ENCODE measurements at regions not wholly inside any gene's neighbourhood (a gene's known extent, or its start where the extent isn't known, plus 50 kb on each side); places are given as distances from the start of the nearest gene placed in this dataset.

DNA sequence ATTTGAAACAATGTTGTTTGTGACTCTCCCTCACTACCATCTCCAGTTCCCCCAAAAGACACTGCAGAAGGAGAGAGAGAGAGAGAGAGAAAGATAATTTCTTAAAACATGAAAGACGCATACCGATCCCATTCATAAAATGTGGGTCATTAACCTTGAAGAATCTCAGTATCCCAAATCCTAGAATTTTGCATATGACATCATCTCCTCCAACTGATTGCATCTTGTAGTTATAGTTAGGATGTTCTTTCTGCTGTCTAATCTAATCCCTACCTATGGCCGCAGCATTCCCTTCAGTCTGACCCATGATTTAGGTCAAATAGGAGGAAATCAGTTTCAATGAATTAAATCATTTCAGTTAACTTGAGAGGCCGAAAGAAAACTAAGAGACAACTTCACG lies 142.4 kb upstream of the ETS2 start:
- ATAC-seq (ENCODE audit: low read depth) (no peak), DNase-seq (ENCODE audit: low spot score) (no peak)
- no peaks in the 10 kb centered on the region for H3K4me1 ChIP-seq (ENCODE audit: insufficient read depth, poor library complexity, severe bottlenecking)
- no peak overlapping the region for H3K27ac ChIP-seq (ENCODE audit: poor library complexity, severe bottlenecking)
- TF ChIP-seq CTCF (IDR thresholded peaks at IDR 0.05; ENCODE audit: poor library complexity, severe bottlenecking): no peak
- H3K9me3 ChIP-seq (ENCODE audit: severe bottlenecking): no peaks in the 10 kb centered on the region
- no peaks in the 10 kb centered on the region for H3K36me3 ChIP-seq (ENCODE audit: low read depth)
- H3K4me3 ChIP-seq (ENCODE audit: severe bottlenecking): no peak overlapping the region
- peaks cover 42% of the 10 kb centered on the region for H3K27me3 ChIP-seq (ENCODE audit: insufficient read depth, poor library complexity, severe bottlenecking)

DNA sequence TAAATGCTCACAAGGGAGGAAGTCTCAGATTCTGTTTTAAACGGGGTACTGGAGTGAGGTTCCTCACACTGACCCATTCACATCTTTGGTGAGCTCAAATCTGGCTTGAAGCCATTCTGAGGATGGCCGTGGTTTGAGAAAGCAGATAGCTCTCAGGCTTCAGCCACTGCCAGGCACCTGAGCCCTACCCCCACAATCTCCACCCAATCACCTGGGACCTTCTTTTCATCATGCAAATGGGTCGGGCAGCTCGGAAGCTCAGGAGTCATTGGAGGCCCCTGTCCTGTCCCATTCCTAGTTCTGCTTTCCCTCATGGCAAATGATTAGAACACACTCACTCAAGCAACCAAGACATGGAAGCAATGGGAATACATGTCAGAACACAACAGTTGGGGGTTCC lies 141.4 kb upstream of the ETS2 start:
- Histone ChIP-seq H3K36me3 (ENCODE audit: low read depth) (no peaks in the 10 kb centered on the region), H3K4me1 (ENCODE audit: insufficient read depth, poor library complexity, severe bottlenecking) (no peaks in the 10 kb centered on the region), H3K27ac (ENCODE audit: poor library complexity, severe bottlenecking) (no peak overlapping the region), H3K27me3 (ENCODE audit: insufficient read depth, poor library complexity, severe bottlenecking) (peaks cover 31% of the 10 kb centered on the region), H3K4me3 (ENCODE audit: severe bottlenecking) (no peak overlapping the region), H3K9me3 (ENCODE audit: severe bottlenecking) (no peaks in the 10 kb centered on the region)
- no peak for TF ChIP-seq CTCF (IDR thresholded peaks at IDR 0.05; ENCODE audit: poor library complexity, severe bottlenecking)
- no peak for DNase-seq (ENCODE audit: low spot score)
- no peak for ATAC-seq (ENCODE audit: low read depth)

DNA sequence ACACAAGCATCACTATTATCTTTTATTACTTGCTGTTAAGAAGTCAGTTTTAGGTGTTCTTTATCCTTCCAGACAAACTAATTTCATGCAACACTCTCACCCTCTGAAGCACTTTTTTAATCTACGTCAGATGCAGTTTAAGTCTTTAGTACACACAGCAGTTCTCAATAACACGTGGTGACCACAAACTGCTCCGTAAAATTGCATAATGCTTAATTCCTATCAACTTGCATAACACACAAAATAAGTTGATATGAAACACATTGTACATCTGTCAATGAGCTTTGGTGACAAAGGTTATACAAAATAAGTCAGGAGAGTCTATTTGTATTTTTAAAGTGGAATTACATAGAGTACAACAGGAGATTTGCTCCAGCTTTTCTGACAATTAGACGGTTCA lies 140.9 kb upstream of the ETS2 start:
- DNase-seq (ENCODE audit: low spot score): no peak
- H3K4me1 ChIP-seq (ENCODE audit: insufficient read depth, poor library complexity, severe bottlenecking): no peaks in the 10 kb centered on the region
- ATAC-seq (ENCODE audit: low read depth): no peak
- H3K27ac ChIP-seq (ENCODE audit: poor library complexity, severe bottlenecking): no peak overlapping the region
- no peak for TF ChIP-seq CTCF (IDR thresholded peaks at IDR 0.05; ENCODE audit: poor library complexity, severe bottlenecking)
- no peak overlapping the region for H3K4me3 ChIP-seq (ENCODE audit: severe bottlenecking)
- H3K27me3 ChIP-seq (ENCODE audit: insufficient read depth, poor library complexity, severe bottlenecking): peaks cover 26% of the 10 kb centered on the region
- H3K9me3 ChIP-seq (ENCODE audit: severe bottlenecking): no peaks in the 10 kb centered on the region
- no peaks in the 10 kb centered on the region for H3K36me3 ChIP-seq (ENCODE audit: low read depth)

- TF ChIP-seq CTCF (IDR thresholded peaks at IDR 0.05; ENCODE audit: poor library complexity, severe bottlenecking): no peak
- DNase-seq (ENCODE audit: low spot score) (no peak), ATAC-seq (ENCODE audit: low read depth) (no peak)
- Histone ChIP-seq H3K4me3 (ENCODE audit: severe bottlenecking) (no peak overlapping the region), H3K27ac (ENCODE audit: poor library complexity, severe bottlenecking) (no peak overlapping the region), H3K27me3 (ENCODE audit: insufficient read depth, poor library complexity, severe bottlenecking) (peaks cover 4% of the 10 kb centered on the region), H3K36me3 (ENCODE audit: low read depth) (no peaks in the 10 kb centered on the region), H3K4me1 (ENCODE audit: insufficient read depth, poor library complexity, severe bottlenecking) (no peaks in the 10 kb centered on the region), H3K9me3 (ENCODE audit: severe bottlenecking) (no peaks in the 10 kb centered on the region)
Observed at GRCh38 chr21:38667291-38667870, 138.3 kb upstream of the ETS2 start.

DNA sequence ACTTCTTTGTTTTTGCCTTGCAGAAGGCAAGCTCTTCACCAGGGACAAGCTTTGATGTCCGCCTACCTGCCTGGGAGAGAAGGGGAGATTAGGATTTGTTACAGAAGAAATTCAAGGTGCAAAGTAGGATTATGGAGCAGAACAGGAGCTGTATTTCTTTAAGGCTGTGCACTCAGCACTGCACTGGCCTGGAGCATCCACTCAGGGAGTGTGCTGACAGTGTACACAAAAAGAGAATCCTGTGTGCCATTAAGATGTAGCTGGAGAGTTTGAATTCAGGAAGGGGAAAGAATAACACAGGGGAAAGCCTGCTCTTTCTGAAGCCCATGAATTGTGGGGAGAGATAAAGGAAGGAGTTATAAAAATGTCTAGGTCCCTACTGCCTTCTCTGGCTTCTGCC lies 137.7 kb upstream of the ETS2 start:
- ATAC-seq (ENCODE audit: low read depth): no peak
- Histone ChIP-seq H3K4me3 (ENCODE audit: severe bottlenecking) (no peak overlapping the region), H3K9me3 (ENCODE audit: severe bottlenecking) (no peaks in the 10 kb centered on the region), H3K36me3 (ENCODE audit: low read depth) (no peaks in the 10 kb centered on the region), H3K4me1 (ENCODE audit: insufficient read depth, poor library complexity, severe bottlenecking) (no peaks in the 10 kb centered on the region), H3K27me3 (ENCODE audit: insufficient read depth, poor library complexity, severe bottlenecking) (peaks cover under 1% of the 10 kb centered on the region), H3K27ac (ENCODE audit: poor library complexity, severe bottlenecking) (no peak overlapping the region)
- no peak for TF ChIP-seq CTCF (IDR thresholded peaks at IDR 0.05; ENCODE audit: poor library complexity, severe bottlenecking)
- DNase-seq (ENCODE audit: low spot score): no peak
